Neural crest cell (in vitro differentiated cells): ENCODE measurements at regions not wholly inside any gene's neighbourhood (a gene's known extent, or its start where the extent isn't known, plus 50 kb on each side); places are given as distances from the start of the nearest gene placed in this dataset.

Experiments used
- DNase-seq: peaks from one replicate; pipeline ENCODE4 v3.0.0; 2021; ENCODE audit warnings: low read depth, mixed read lengths, low spot score
- H3K27ac Mint-ChIP-seq: one replicate; pipeline ENCODE4 v1.8.0; 2021; ENCODE audit warnings: mild to moderate bottlenecking, mixed read lengths; ENCODE audit not compliant: unreplicated experiment
- H3K27me3 Mint-ChIP-seq: 2 replicates; pipeline ENCODE4 v1.8.0; 2021; ENCODE audit warnings: low read depth, mild to moderate bottlenecking, mixed read lengths
- H3K36me3 Mint-ChIP-seq: 2 replicates; pipeline ENCODE4 v1.8.0; 2021; ENCODE audit warnings: low read depth, mild to moderate bottlenecking, mixed read lengths
- H3K4me1 Mint-ChIP-seq: 2 replicates; pipeline ENCODE4 v1.8.0; 2021; ENCODE audit warnings: mixed read lengths
- H3K4me3 Mint-ChIP-seq: one replicate; pipeline ENCODE4 v1.8.0; 2021; ENCODE audit warnings: mild to moderate bottlenecking, mixed read lengths
- H3K9me3 Mint-ChIP-seq: 2 replicates; pipeline ENCODE4 v1.8.0; 2021; ENCODE audit warnings: mixed read lengths
- CTCF ChIP-seq: fragments of 200-600 bp; sonication (generic); conservative IDR thresholded peaks from 2 replicates; pipeline ENCODE4 v1.5.0; 2021; ENCODE audit warnings: antibody characterized with exemption, mild to moderate bottlenecking

GRCh38 chr6:113394729-113395128 lies 462.4 kb upstream of the MARCKS start:
- Mint-ChIP-seq H3K36me3 (no peaks in the 10 kb centered on the region), H3K9me3 (peaks cover 10% of the 10 kb centered on the region), H3K4me1 (peaks cover 31% of the 10 kb centered on the region), H3K27ac (no peak overlapping the region), H3K27me3 (no peaks in the 10 kb centered on the region), H3K4me3 (no peak overlapping the region)
- DNase-seq: no peak
- no peak for TF ChIP-seq CTCF

GRCh38 chr6:113396730-113397129 lies 460.4 kb upstream of the MARCKS start:
- peaks cover 14% of the 10 kb centered on the region for H3K9me3 Mint-ChIP-seq
- H3K4me1 Mint-ChIP-seq: peaks cover 20% of the 10 kb centered on the region
- no peak for DNase-seq
- H3K27me3 Mint-ChIP-seq: no peaks in the 10 kb centered on the region
- no peak for TF ChIP-seq CTCF
- no peak overlapping the region for H3K4me3 Mint-ChIP-seq
- H3K27ac Mint-ChIP-seq: no peak overlapping the region
- H3K36me3 Mint-ChIP-seq: peaks cover 3% of the 10 kb centered on the region

GRCh38 chr6:113397236-113397635 lies 459.9 kb upstream of the MARCKS start:
- H3K27ac Mint-ChIP-seq: no peak overlapping the region
- TF ChIP-seq CTCF: no peak
- no peak for DNase-seq
- peaks cover 19% of the 10 kb centered on the region for H3K4me1 Mint-ChIP-seq
- H3K36me3 Mint-ChIP-seq: peaks cover 3% of the 10 kb centered on the region
- no peak overlapping the region for H3K4me3 Mint-ChIP-seq
- H3K9me3 Mint-ChIP-seq: peaks cover 14% of the 10 kb centered on the region
- H3K27me3 Mint-ChIP-seq: no peaks in the 10 kb centered on the region

GRCh38 chr6:113401231-113401630 lies 455.9 kb upstream of the MARCKS start:
- Mint-ChIP-seq H3K27ac (no peak overlapping the region), H3K9me3 (peaks cover 16% of the 10 kb centered on the region), H3K4me3 (no peak overlapping the region), H3K27me3 (no peaks in the 10 kb centered on the region), H3K36me3 (peaks cover 3% of the 10 kb centered on the region), H3K4me1 (peaks cover 5% of the 10 kb centered on the region)
- no peak for TF ChIP-seq CTCF
- no peak for DNase-seq

GRCh38 chr6:113402544-113402943 lies 454.6 kb upstream of the MARCKS start:
- no peak for DNase-seq
- Mint-ChIP-seq H3K27me3 (no peaks in the 10 kb centered on the region), H3K36me3 (peaks cover 3% of the 10 kb centered on the region), H3K27ac (no peak overlapping the region), H3K4me3 (no peak overlapping the region), H3K9me3 (peaks cover 16% of the 10 kb centered on the region), H3K4me1 (no peaks in the 10 kb centered on the region)
- TF ChIP-seq CTCF: no peak

GRCh38 chr6:113403966-113404595 lies 453.1 kb upstream of the MARCKS start:
- Mint-ChIP-seq H3K9me3 (peaks cover 14% of the 10 kb centered on the region), H3K27me3 (no peaks in the 10 kb centered on the region), H3K4me3 (no peak overlapping the region), H3K4me1 (no peaks in the 10 kb centered on the region), H3K36me3 (peaks cover 3% of the 10 kb centered on the region), H3K27ac (no peak overlapping the region)
- no peak for DNase-seq
- no peak for TF ChIP-seq CTCF
